BE2C (cell line): ENCODE measurements at regions not wholly inside any gene's neighbourhood (a gene's known extent, or its start where the extent isn't known, plus 50 kb on each side); places are given as distances from the start of the nearest gene placed in this dataset.

ENCODE experiments used
- DNase-seq: peaks from one replicate; pipeline ENCODE4 v3.0.0-alpha.2; 2020
- H3K27me3 ChIP-seq: fragments of 250-450 bp; sonication (Bioruptor Pico); 2 replicates; pipeline ENCODE4 v1.5.1; 2020; ENCODE audit warnings: mild to moderate bottlenecking
- H3K36me3 ChIP-seq: fragments of 250-450 bp; sonication (Bioruptor Pico); 2 replicates; pipeline ENCODE4 v1.5.1; 2020; ENCODE audit warnings: mild to moderate bottlenecking
- H3K4me1 ChIP-seq: fragments of 250-450 bp; sonication (Bioruptor Pico); 2 replicates; pipeline ENCODE4 v1.5.1; 2020
- H3K4me3 ChIP-seq: 2 replicates; pipeline ENCODE4 v1.5.1; 2011; ENCODE audit warnings: low read depth, low read length
- H3K9me3 ChIP-seq: fragments of 250-450 bp; sonication (Bioruptor Pico); 2 replicates; pipeline ENCODE4 v1.5.1; 2020
- TF ChIP-seq, protein P1 (sequence below): IDR thresholded peaks from 2 replicates; pipeline ENCODE4 v1.5.1; 2012; ENCODE audit warnings: mild to moderate bottlenecking, low read depth, low read length

- no peaks in the 10 kb centered on the region; the same call in 1 of the 2 replicates for H3K4me1 ChIP-seq
- H3K36me3 ChIP-seq: no peaks in the 10 kb centered on the region
- H3K4me3 ChIP-seq: no peak overlapping the region
- H3K9me3 ChIP-seq: no peaks in the 10 kb centered on the region
- TF ChIP-seq, protein P1, sequence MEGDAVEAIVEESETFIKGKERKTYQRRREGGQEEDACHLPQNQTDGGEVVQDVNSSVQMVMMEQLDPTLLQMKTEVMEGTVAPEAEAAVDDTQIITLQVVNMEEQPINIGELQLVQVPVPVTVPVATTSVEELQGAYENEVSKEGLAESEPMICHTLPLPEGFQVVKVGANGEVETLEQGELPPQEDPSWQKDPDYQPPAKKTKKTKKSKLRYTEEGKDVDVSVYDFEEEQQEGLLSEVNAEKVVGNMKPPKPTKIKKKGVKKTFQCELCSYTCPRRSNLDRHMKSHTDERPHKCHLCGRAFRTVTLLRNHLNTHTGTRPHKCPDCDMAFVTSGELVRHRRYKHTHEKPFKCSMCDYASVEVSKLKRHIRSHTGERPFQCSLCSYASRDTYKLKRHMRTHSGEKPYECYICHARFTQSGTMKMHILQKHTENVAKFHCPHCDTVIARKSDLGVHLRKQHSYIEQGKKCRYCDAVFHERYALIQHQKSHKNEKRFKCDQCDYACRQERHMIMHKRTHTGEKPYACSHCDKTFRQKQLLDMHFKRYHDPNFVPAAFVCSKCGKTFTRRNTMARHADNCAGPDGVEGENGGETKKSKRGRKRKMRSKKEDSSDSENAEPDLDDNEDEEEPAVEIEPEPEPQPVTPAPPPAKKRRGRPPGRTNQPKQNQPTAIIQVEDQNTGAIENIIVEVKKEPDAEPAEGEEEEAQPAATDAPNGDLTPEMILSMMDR: no peak
- H3K27me3 ChIP-seq: no peaks in the 10 kb centered on the region
- DNase-seq: no peak
Measured at GRCh38 chr2:200079356-200079755, 124.0 kb downstream of the MAIP1 start.

- Histone ChIP-seq H3K4me3 (no peak overlapping the region), H3K4me1 (no peaks in the 10 kb centered on the region; the same call in 1 of the 2 replicates), H3K27me3 (no peaks in the 10 kb centered on the region), H3K9me3 (no peaks in the 10 kb centered on the region), H3K36me3 (no peaks in the 10 kb centered on the region)
- TF ChIP-seq, protein P1: no peak
- no peak for DNase-seq
Measured at GRCh38 chr2:200081236-200081635, 125.9 kb downstream of the MAIP1 start.

GRCh38 chr2:200081811-200082210 lies 126.4 kb downstream of the MAIP1 start:
- Histone ChIP-seq H3K9me3 (no peaks in the 10 kb centered on the region), H3K4me1 (no peaks in the 10 kb centered on the region; the same call in 1 of the 2 replicates)

GRCh38 chr2:200084036-200084435 lies 128.7 kb downstream of the MAIP1 start:
- Histone ChIP-seq H3K27me3 (no peaks in the 10 kb centered on the region), H3K36me3 (no peaks in the 10 kb centered on the region), H3K4me3 (no peak overlapping the region), H3K4me1 (no peaks in the 10 kb centered on the region; the same call in 1 of the 2 replicates), H3K9me3 (no peaks in the 10 kb centered on the region)
- TF ChIP-seq, protein P1: no peak
- DNase-seq: no peak

More at GRCh38 chr2:200081811-200082210, 126.4 kb downstream of the MAIP1 start:
- Histone ChIP-seq H3K36me3 (no peaks in the 10 kb centered on the region), H3K27me3 (no peaks in the 10 kb centered on the region), H3K4me3 (no peak overlapping the region)
- TF ChIP-seq, protein P1: no peak
- no peak for DNase-seq

- no peak for DNase-seq
- H3K27me3 ChIP-seq: no peaks in the 10 kb centered on the region
- no peaks in the 10 kb centered on the region for H3K36me3 ChIP-seq
- no peak overlapping the region for H3K4me3 ChIP-seq
- H3K9me3 ChIP-seq: no peaks in the 10 kb centered on the region
- H3K4me1 ChIP-seq: no peaks in the 10 kb centered on the region; the same call in 1 of the 2 replicates
- TF ChIP-seq, protein P1: no peak
Measured at GRCh38 chr2:200086911-200087310, 131.5 kb downstream of the MAIP1 start.

- no peak for DNase-seq
Measured at GRCh38 chr2:200087451-200087850, 132.1 kb downstream of the MAIP1 start.

More at GRCh38 chr2:200087451-200087850, 132.1 kb downstream of the MAIP1 start:
- no peaks in the 10 kb centered on the region for H3K9me3 ChIP-seq
- H3K36me3 ChIP-seq: no peaks in the 10 kb centered on the region
- H3K27me3 ChIP-seq: no peaks in the 10 kb centered on the region
- no peaks in the 10 kb centered on the region; the same call in 1 of the 2 replicates for H3K4me1 ChIP-seq
- TF ChIP-seq, protein P1: no peak
- H3K4me3 ChIP-seq: no peak overlapping the region
